Prostate gland (tissue), 2 donors: ENCODE measurements at regions not wholly inside any gene's neighbourhood (a gene's known extent, or its start where the extent isn't known, plus 50 kb on each side); places are given as distances from the start of the nearest gene placed in this dataset.

Experiments used
- DNase-seq: peaks from one replicate; pipeline ENCODE4 v3.0.0-alpha.2; 2019; ENCODE audit warnings: low spot score
- H3K27ac ChIP-seq, 2 donors: fragments of 200-600 bp; sonication (generic); 2 replicates each; pipeline ENCODE4 v1.5.1; 2017 to 2019
- H3K27me3 ChIP-seq: fragments of 200-600 bp; sonication (generic); replicated peaks from 2 replicates; pipeline ENCODE4 v1.5.1; 2019; ENCODE audit not compliant: insufficient read depth
- H3K36me3 ChIP-seq, 2 donors: fragments of 200-600 bp; sonication (generic); 1 replicate in 1 of 2; 2 replicates in 1 of 2; pipeline versions ENCODE4 v1.5.1 to v1.8.1; 2017 to 2019
- H3K4me1 ChIP-seq: fragments of 200-600 bp; sonication (generic); replicated peaks from 2 replicates; pipeline ENCODE4 v1.5.1; 2019
- H3K4me3 ChIP-seq, 2 donors: fragments of 200-600 bp; sonication (generic); 2 replicates each; pipeline ENCODE4 v1.5.1; 2017 to 2019
- H3K9me3 ChIP-seq: fragments of 200-600 bp; sonication (generic); 2 replicates; pipeline ENCODE4 v1.5.1; 2017
- CTCF ChIP-seq, 4 experiments: fragments of 200-600 bp in 2 of 4; fragments of 450-650 bp in 2 of 4; sonication (generic) in 2 of 4; IDR thresholded peaks; 1 replicate in 3 of 4; 2 replicates in 1 of 4; pipeline ENCODE4 v1.5.1; 2016 to 2019; ENCODE audit warnings: antibody characterized with exemption in 4 of 4, mild to moderate bottlenecking in 2 of 4, moderate library complexity in 2 of 4
- POLR2A ChIP-seq: fragments of 450-650 bp; IDR thresholded peaks from one replicate; pipeline ENCODE4 v1.6.1; 2016; ENCODE audit warnings: antibody characterized with exemption, mild to moderate bottlenecking
- POLR2AphosphoS5 ChIP-seq: sonication (generic); formaldehyde crosslinking; IDR thresholded peaks from one replicate; pipeline ENCODE4 v1.6.1; 2017; ENCODE audit warnings: antibody characterized with exemption
- WGBS: methylation state at CpG from one replicate; pipeline ENCODE4 v1.1.5; 2018; 5-methylcytosine and 5-hydroxymethylcytosine counted together
- intact Hi-C: fragments of 100-400 bp; cut with DNase I; formaldehyde crosslinking; loops from one replicate; pipeline ENCODE4 v1.14.2; 2022

GRCh38 chr1:70490153-70490552 is 79.1 kb downstream of the CTH start:
- intact Hi-C loops: no loop called here
- DNase-seq: no peak
- WGBS: 95% methylated on average over 1 of the region's 1 CpG
- Histone ChIP-seq H3K9me3 (no peaks in the 10 kb centered on the region), H3K4me1 (no peaks in the 10 kb centered on the region), H3K36me3 (no peaks in the 10 kb centered on the region), H3K27me3 (no peaks in the 10 kb centered on the region), H3K27ac (no peak overlapping the region), H3K4me3 (no peak overlapping the region)
- no peak for TF ChIP-seq POLR2AphosphoS5
- no peak for TF ChIP-seq POLR2A
- TF ChIP-seq CTCF (IDR thresholded peaks at IDR 0.05): no peak

GRCh38 chr1:70495370-70495769 is 84.3 kb downstream of the CTH start:
- Histone ChIP-seq H3K4me1 (no peaks in the 10 kb centered on the region), H3K27me3 (no peaks in the 10 kb centered on the region), H3K9me3 (no peaks in the 10 kb centered on the region), H3K27ac (no peak overlapping the region), H3K36me3 (no peaks in the 10 kb centered on the region), H3K4me3 (no peak overlapping the region)
- intact Hi-C loops: no loop called here
- DNase-seq: no peak
- no peak for TF ChIP-seq CTCF (IDR thresholded peaks at IDR 0.05)
- no peak for TF ChIP-seq POLR2AphosphoS5
- TF ChIP-seq POLR2A: no peak
- 42% methylated on average over 2 of the region's 2 CpGs for WGBS

GRCh38 chr1:70496181-70496580 is 85.1 kb downstream of the CTH start:
- intact Hi-C loops: no loop called here
- Histone ChIP-seq H3K27ac (no peak overlapping the region), H3K27me3 (no peaks in the 10 kb centered on the region), H3K4me1 (no peaks in the 10 kb centered on the region), H3K36me3 (no peaks in the 10 kb centered on the region), H3K4me3 (no peak overlapping the region), H3K9me3 (no peaks in the 10 kb centered on the region)
- WGBS: 63% methylated on average over 2 of the region's 2 CpGs
- TF ChIP-seq POLR2A (no peak), POLR2AphosphoS5 (no peak), CTCF (IDR thresholded peaks at IDR 0.05) (no peak)
- no peak for DNase-seq

- H3K27ac ChIP-seq: no peak overlapping the region
- TF ChIP-seq CTCF (IDR thresholded peaks at IDR 0.05): no peak
- TF ChIP-seq POLR2AphosphoS5: no peak
- no peak for TF ChIP-seq POLR2A
- no peaks in the 10 kb centered on the region for H3K4me1 ChIP-seq
- no peaks in the 10 kb centered on the region for H3K36me3 ChIP-seq
- H3K9me3 ChIP-seq: no peaks in the 10 kb centered on the region
- no peak overlapping the region for H3K4me3 ChIP-seq
- intact Hi-C loops: no loop called here
- no peaks in the 10 kb centered on the region for H3K27me3 ChIP-seq
- WGBS: 69% methylated on average over 3 of the region's 3 CpGs
- no peak for DNase-seq
These were observed 86.1 kb downstream of the CTH start for GRCh38 chr1:70497152-70497551.

GRCh38 chr1:70498666-70499065 is 87.6 kb downstream of the CTH start:
- H3K4me3 ChIP-seq: no peak overlapping the region
- H3K27ac ChIP-seq: no peak overlapping the region
- WGBS: 33% methylated on average over 2 of the region's 2 CpGs
- no peaks in the 10 kb centered on the region for H3K9me3 ChIP-seq
- H3K36me3 ChIP-seq: no peaks in the 10 kb centered on the region
- no peaks in the 10 kb centered on the region for H3K27me3 ChIP-seq
- H3K4me1 ChIP-seq: no peaks in the 10 kb centered on the region
- intact Hi-C loops: no loop called here
- DNase-seq: no peak
- TF ChIP-seq POLR2AphosphoS5 (no peak), CTCF (IDR thresholded peaks at IDR 0.05) (no peak), POLR2A (no peak)
